OCI-LY3 (cell line): ENCODE measurements at regions not wholly inside any gene's neighbourhood (a gene's known extent, or its start where the extent isn't known, plus 50 kb on each side); places are given as distances from the start of the nearest gene placed in this dataset.

Experiments
- H2AFZ ChIP-seq: fragments of 200-600, 300-600 bp; shearing (Covaris generic); 2 replicates; pipeline ENCODE4 v1.6.0; 2014; ENCODE audit warnings: antibody characterized with exemption, low read depth, low read length
- H3K27ac ChIP-seq: fragments of 200-600, 300-600 bp; sonication (generic); 2 replicates; pipeline ENCODE4 v1.5.1; 2014; ENCODE audit warnings: mild to moderate bottlenecking, low read length, moderate library complexity, mixed read lengths
- H3K27me3 ChIP-seq: fragments of 200-600, 300-600 bp; sonication (generic); 2 replicates; pipeline ENCODE4 v1.6.1; 2014; ENCODE audit warnings: low read depth, low read length, mixed read lengths
- H3K36me3 ChIP-seq: fragments of 200-600, 300-600 bp; sonication (generic); replicated peaks from 2 replicates; pipeline ENCODE3; 2014; ENCODE audit warnings: low read depth, low read length, mixed read lengths
- H3K4me1 ChIP-seq: fragments of 300-600, 200-600 bp; sonication (generic); 2 replicates; pipeline ENCODE4 v1.6.1; 2014; ENCODE audit warnings: low read length, mixed read lengths
- H3K4me2 ChIP-seq: fragments of 200-600, 300-600 bp; sonication (generic); 2 replicates; pipeline ENCODE4 v1.6.1; 2014; ENCODE audit warnings: low read length, mixed read lengths
- H3K4me3 ChIP-seq: fragments of 300-600, 200-600 bp; sonication (generic); 2 replicates; pipeline ENCODE4 v1.5.1; 2014; ENCODE audit warnings: antibody characterized with exemption, mild to moderate bottlenecking, low read length, moderate library complexity
- H3K79me2 ChIP-seq: fragments of 300-600, 200-600 bp; shearing (Covaris generic); 2 replicates; pipeline ENCODE4 v1.6.1; 2014; ENCODE audit warnings: mild to moderate bottlenecking, low read length, mixed read lengths
- H3K9ac ChIP-seq: fragments of 300-600, 200-600 bp; shearing (Covaris generic); 2 replicates; pipeline ENCODE4 v1.6.0; 2014; ENCODE audit warnings: mild to moderate bottlenecking, low read length, moderate library complexity
- H3K9me3 ChIP-seq: fragments of 200-600, 300-600 bp; shearing (Covaris generic); 2 replicates; pipeline ENCODE4 v1.6.1; 2014; ENCODE audit warnings: low read length, mixed read lengths; ENCODE audit not compliant: insufficient read depth
- H4K20me1 ChIP-seq: fragments of 200-600, 300-600 bp; sonication (generic); 2 replicates; pipeline ENCODE4 v1.6.1; 2016; ENCODE audit warnings: low read length, mixed read lengths; ENCODE audit not compliant: insufficient read depth
- CTCF ChIP-seq: fragments of 200-600, 300-600 bp; sonication (generic); IDR thresholded peaks from 2 replicates; pipeline ENCODE4 v1.5.1; 2014; ENCODE audit warnings: antibody characterized with exemption, low read length, low read depth
- EZH2phosphoT487 ChIP-seq: fragments of 200-600 bp; shearing (Covaris generic); IDR thresholded peaks from 2 replicates; pipeline ENCODE4 v1.6.1; 2018; ENCODE audit warnings: antibody characterized with exemption, mixed run types, low read depth

DNA sequence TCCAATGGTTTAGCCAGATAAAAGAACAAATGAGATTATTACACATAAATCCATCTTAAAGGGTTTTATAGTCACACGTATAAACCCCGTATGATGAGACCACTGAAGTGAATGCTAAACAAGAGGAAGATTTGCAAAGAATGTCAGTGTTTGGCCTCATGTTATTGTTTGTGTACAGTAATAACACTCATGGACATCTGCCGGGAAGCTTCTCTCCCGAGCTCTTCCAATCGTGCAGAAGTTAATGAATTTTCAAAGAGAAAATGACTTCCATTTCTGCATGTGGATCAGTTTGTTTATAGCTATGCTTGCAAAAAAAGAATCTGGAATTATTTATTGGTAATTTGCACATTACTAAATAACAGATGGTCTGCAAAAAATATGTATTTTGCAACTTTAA, 88.5 kb upstream of the APCDD1 start:
- TF ChIP-seq EZH2phosphoT487: no peak
- no peak for TF ChIP-seq CTCF
- H3K9ac ChIP-seq: no peak overlapping the region
- H3K9me3 ChIP-seq: no peaks in the 10 kb centered on the region
- no peaks in the 10 kb centered on the region for H4K20me1 ChIP-seq
- H3K4me3 ChIP-seq: no peak overlapping the region
- H3K36me3 ChIP-seq: no peaks in the 10 kb centered on the region
- no peak overlapping the region for H3K4me2 ChIP-seq
- H2AFZ ChIP-seq: no peak overlapping the region
- no peaks in the 10 kb centered on the region for H3K4me1 ChIP-seq
- 0 out of 2 replicates have a peak, but pooled peaks cover 4% of the 10 kb centered on the region for H3K27me3 ChIP-seq
- no peak overlapping the region for H3K27ac ChIP-seq
- no peaks in the 10 kb centered on the region for H3K79me2 ChIP-seq

DNA sequence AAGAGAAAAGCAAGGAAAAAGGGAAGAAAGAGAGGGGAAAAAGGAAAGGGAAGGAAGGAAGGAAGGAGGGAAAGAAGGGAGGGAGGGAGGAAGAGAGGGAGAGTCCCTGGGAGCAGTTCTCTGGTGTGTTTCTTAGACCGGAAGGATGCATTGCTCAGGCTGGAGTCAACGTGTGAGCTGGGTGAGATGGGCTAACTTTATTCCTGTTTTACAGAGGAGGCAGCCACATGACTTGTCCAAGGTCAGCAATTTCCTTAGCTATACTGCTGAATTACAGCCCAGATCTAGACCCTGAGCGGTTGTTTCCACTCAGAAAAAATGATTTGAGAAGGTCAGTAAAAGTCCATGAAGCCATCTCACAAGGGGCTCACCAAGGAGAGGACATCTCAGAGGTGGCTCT, 86.6 kb upstream of the APCDD1 start:
- H3K27me3 ChIP-seq: 0 out of 2 replicates have a peak, but pooled peaks cover 4% of the 10 kb centered on the region
- no peaks in the 10 kb centered on the region for H3K36me3 ChIP-seq
- H3K27ac ChIP-seq: no peak overlapping the region
- no peak overlapping the region for H3K4me2 ChIP-seq
- H3K9me3 ChIP-seq: no peaks in the 10 kb centered on the region
- TF ChIP-seq EZH2phosphoT487 (no peak), CTCF (no peak)
- H3K4me3 ChIP-seq: no peak overlapping the region
- H2AFZ ChIP-seq: no peak overlapping the region
- no peaks in the 10 kb centered on the region for H3K4me1 ChIP-seq
- no peaks in the 10 kb centered on the region for H3K79me2 ChIP-seq
- no peaks in the 10 kb centered on the region for H4K20me1 ChIP-seq
- no peak overlapping the region for H3K9ac ChIP-seq

DNA sequence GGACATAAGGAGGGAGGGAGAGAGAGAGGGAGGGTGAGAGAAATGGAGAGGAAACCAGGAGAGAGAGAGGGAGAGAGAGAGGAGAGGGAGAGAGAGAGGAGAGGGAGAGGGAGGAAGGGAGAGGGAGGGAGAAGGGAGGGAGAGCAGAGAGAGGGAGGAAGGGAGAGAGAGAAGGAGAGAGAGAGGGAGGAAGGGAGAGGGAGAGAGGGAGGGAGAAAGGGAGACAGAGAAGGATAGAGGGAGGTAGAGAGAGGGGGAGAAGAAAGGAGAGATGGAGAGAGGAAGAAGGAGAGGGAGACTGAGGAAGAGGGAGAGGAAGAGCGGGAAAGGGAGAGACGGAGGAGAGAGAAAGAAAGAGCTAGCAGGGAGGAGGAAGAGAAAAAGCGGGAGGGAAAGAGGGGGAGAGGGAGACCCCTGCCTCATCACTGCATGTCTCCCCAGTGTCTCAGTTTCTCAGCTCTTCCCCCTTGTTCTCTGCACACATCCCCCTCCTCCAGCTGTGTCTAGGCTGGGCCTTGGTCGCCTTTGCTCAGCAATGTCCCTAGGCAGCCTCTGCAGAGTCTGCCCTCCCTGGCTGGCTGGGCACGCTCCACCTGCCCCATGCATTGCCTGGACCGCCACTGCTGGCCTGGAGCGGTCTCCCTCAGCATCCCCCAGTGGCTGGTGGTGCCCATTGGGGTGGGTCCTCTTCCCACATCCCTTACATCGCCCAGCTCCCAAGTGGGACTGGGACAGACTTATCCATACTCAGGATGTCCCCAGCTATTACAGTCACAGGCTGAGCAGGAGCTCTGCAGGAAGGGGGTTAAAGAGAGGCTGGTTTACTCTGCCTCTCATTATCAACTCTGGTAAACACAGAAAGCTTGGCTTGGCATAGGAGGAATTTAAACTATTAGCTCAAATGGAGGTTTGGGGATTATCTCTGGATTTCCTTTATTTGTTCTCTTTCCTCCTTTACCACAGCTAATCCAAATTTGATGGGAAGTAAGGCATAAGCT, 85.7 kb upstream of the APCDD1 start:
- Histone ChIP-seq H4K20me1 (no peaks in the 10 kb centered on the region), H3K9ac (no peak overlapping the region)

More for the DNA sequence above, 85.7 kb upstream of the APCDD1 start:
- Histone ChIP-seq H3K79me2 (no peaks in the 10 kb centered on the region), H3K4me1 (no peaks in the 10 kb centered on the region), H2AFZ (no peak overlapping the region), H3K9me3 (no peaks in the 10 kb centered on the region), H3K36me3 (no peaks in the 10 kb centered on the region), H3K27ac (no peak overlapping the region), H3K4me3 (no peak overlapping the region), H3K4me2 (no peak overlapping the region), H3K27me3 (0 out of 2 replicates have a peak, but pooled peaks cover 4% of the 10 kb centered on the region)
- TF ChIP-seq EZH2phosphoT487: no peak
- TF ChIP-seq CTCF: no peak
